GM21515 (cell line): ENCODE measurements at regions not wholly inside any gene's neighbourhood (a gene's known extent, or its start where the extent isn't known, plus 50 kb on each side); places are given as distances from the start of the nearest gene placed in this dataset.

Source experiments
- ATAC-seq: cut with Tn5 transposase; IDR thresholded peaks from one replicate; pipeline ENCODE4 v1.9.1; 2021; ENCODE audit not compliant: unreplicated experiment

GRCh38 chr5:17690473-17690872 is 56.2 kb downstream of the TAF11L14 start:
- ATAC-seq: no peak

- no peak for ATAC-seq
These were observed 57.5 kb downstream of the TAF11L14 start for GRCh38 chr5:17691762-17692161.

GRCh38 chr5:17694371-17694770 is 60.1 kb downstream of the TAF11L14 start:
- ATAC-seq: no peak

- no peak for ATAC-seq
These were observed 60.7 kb downstream of the TAF11L14 start for GRCh38 chr5:17694914-17695313.

- no peak for ATAC-seq
These were observed 62.4 kb downstream of the TAF11L14 start for GRCh38 chr5:17696627-17697026.

GRCh38 chr5:17697671-17698070 is 63.4 kb downstream of the TAF11L14 start:
- no peak for ATAC-seq

- ATAC-seq: no peak
These were observed 74.9 kb downstream of the TAF11L14 start for GRCh38 chr5:17709011-17709710.

GRCh38 chr5:17713301-17713700 is 79.0 kb downstream of the TAF11L14 start:
- no peak for ATAC-seq

GRCh38 chr5:17714186-17714585 is 79.9 kb downstream of the TAF11L14 start:
- ATAC-seq: no peak

GRCh38 chr5:17719592-17719991 is 85.3 kb downstream of the TAF11L14 start:
- ATAC-seq: no peak

- ATAC-seq: no peak
These were observed 85.8 kb downstream of the TAF11L14 start for GRCh38 chr5:17720071-17720470.

GRCh38 chr5:17723876-17724275 is 89.6 kb downstream of the TAF11L14 start:
- no peak for ATAC-seq

- no peak for ATAC-seq
These were observed 92.8 kb downstream of the TAF11L14 start for GRCh38 chr5:17727098-17727497.

GRCh38 chr5:17730421-17730820 is 96.2 kb downstream of the TAF11L14 start:
- ATAC-seq: no peak

- no peak for ATAC-seq
These were observed 98.2 kb downstream of the TAF11L14 start for GRCh38 chr5:17732351-17732923.

- no peak for ATAC-seq
These were observed 99.8 kb downstream of the TAF11L14 start for GRCh38 chr5:17734011-17734410.

GRCh38 chr5:17735761-17736160 is 101.5 kb downstream of the TAF11L14 start:
- ATAC-seq: no peak

- no peak for ATAC-seq
These were observed 102.8 kb downstream of the TAF11L14 start for GRCh38 chr5:17737092-17737491.

GRCh38 chr5:17738446-17738845 is 104.2 kb downstream of the TAF11L14 start:
- ATAC-seq: no peak

- no peak for ATAC-seq
These were observed 109.5 kb downstream of the TAF11L14 start for GRCh38 chr5:17743580-17744435.

GRCh38 chr5:17748201-17748600 is 113.9 kb downstream of the TAF11L14 start:
- no peak for ATAC-seq

- no peak for ATAC-seq
These were observed 114.7 kb downstream of the TAF11L14 start for GRCh38 chr5:17748941-17749340.
